Stomach (tissue), 8 donors: ENCODE measurements at regions not wholly inside any gene's neighbourhood (a gene's known extent, or its start where the extent isn't known, plus 50 kb on each side); places are given as distances from the start of the nearest gene placed in this dataset.
A peak's percentile ranks its signal among the peaks of the same experiment; 100 is the strongest.

Experiments used
- DNase-seq, 2 donors: peaks; one replicate each; pipeline versions ENCODE4 v3.0.0 to v3.0.0-alpha.2; 2013 to 2019
- H3K27ac ChIP-seq, 5 donors: fragments of 200-600 bp in 4 of 5; sonication (generic) in 4 of 5; one replicate each; pipeline ENCODE4 v1.5.1; 2013 to 2019; ENCODE audit warnings: mild to moderate bottlenecking in 1 of 5, moderate library complexity in 1 of 5
- H3K27me3 ChIP-seq, 3 donors: fragments of 200-600 bp; sonication (generic); one replicate each; pipeline ENCODE4 v1.5.1; 2017 to 2019; ENCODE audit warnings: mixed run types in 1 of 3
- H3K36me3 ChIP-seq, 4 donors: fragments of 200-600 bp; sonication (generic); 1 replicate in 3 of 4; 2 replicates in 1 of 4; pipeline ENCODE4 v1.5.1; 2016 to 2019
- H3K4me1 ChIP-seq, 4 donors: fragments of 200-600 bp; sonication (generic); one replicate each; pipeline ENCODE4 v1.5.1; 2016 to 2019
- H3K4me3 ChIP-seq, 4 donors: fragments of 200-600 bp; sonication (generic) in 3 of 4; one replicate each; pipeline ENCODE4 v1.5.1; 2016 to 2019; ENCODE audit warnings: mild to moderate bottlenecking in 1 of 4
- H3K9me3 ChIP-seq, 4 donors: fragments of 200-600 bp; sonication (generic); one replicate each; pipeline ENCODE4 v1.5.1; 2016 to 2019
- CTCF ChIP-seq, 7 experiments: fragments of 450-650 bp in 4 of 7; fragments of 200-600 bp in 3 of 7; sonication (generic) in 3 of 7; IDR thresholded peaks; one replicate each; pipeline ENCODE4 v1.5.1; 2016 to 2019; ENCODE audit warnings: antibody characterized with exemption in 7 of 7, control low read depth in 2 of 7, mild to moderate bottlenecking in 1 of 7
- EP300 ChIP-seq: sonication (generic); formaldehyde crosslinking; IDR thresholded peaks from one replicate; pipeline ENCODE4 v1.6.1; 2017; ENCODE audit warnings: antibody characterized with exemption
- POLR2A ChIP-seq, 4 donors: fragments of 450-650 bp; IDR thresholded peaks; one replicate each; pipeline ENCODE4 v1.6.1; 2016; ENCODE audit warnings: antibody characterized with exemption in 4 of 4, control low read depth in 2 of 4, mild to moderate bottlenecking in 1 of 4, moderate library complexity in 1 of 4
- POLR2AphosphoS5 ChIP-seq, 3 donors: sonication (generic); formaldehyde crosslinking; IDR thresholded peaks; one replicate each; pipeline ENCODE4 v1.6.1; 2016; ENCODE audit warnings: antibody characterized with exemption in 3 of 3
- WGBS, 5 donors: extraction: QIAGEN DNeasy Blood & Tissue Kit in 3 of 5; methylation state at CpG; one replicate each; pipeline versions ENCODE4 v1.1.5 to v1.1.7; 2013 to 2018; 5-methylcytosine and 5-hydroxymethylcytosine counted together
- intact Hi-C: fragments of 100-400 bp; cut with DNase I; formaldehyde crosslinking; loops from one replicate; pipeline ENCODE4 v1.15.1; 2023; ENCODE audit warnings: low total_unique reads
- donor health status: healthy with polysubstance abuse.
- donor health status: Bipolar disorder and iron deficiency.
- donor health status: healthy.

- intact Hi-C loops, result no loop called here
- H3K4me3 ChIP-seq, result no peak overlapping the region
- WGBS, 5 donors, result 71 to 77% (median 74%) methylated on average over 9 of the region's 9 CpGs
- peaks cover 0 to 33% (median 0%) of the 10 kb centered on the region in 3 donors for H3K27me3 ChIP-seq
- no peak overlapping the region for H3K27ac ChIP-seq
- H3K36me3 ChIP-seq, result no peaks in the 10 kb centered on the region
- peak in 1 of 2 donors; percentile 62 for DNase-seq
- TF ChIP-seq CTCF (IDR thresholded peaks at IDR 0.05), result no peak
- TF ChIP-seq POLR2AphosphoS5 (IDR thresholded peaks at IDR 0.05), result no peak
- TF ChIP-seq EP300, result no peak
- no peak for TF ChIP-seq POLR2A (IDR thresholded peaks at IDR 0.05)
- no peaks in the 10 kb centered on the region for H3K9me3 ChIP-seq
- H3K4me1 ChIP-seq, result no peaks in the 10 kb centered on the region
Measured at GRCh38 chr2:235265348-235265965, 228.4 kb upstream of the AGAP1 start.

GRCh38 chr2:235267251-235267650, 226.6 kb upstream of the AGAP1 start:
- intact Hi-C loops, result no loop called here

GRCh38 chr2:235268535-235268934, 225.3 kb upstream of the AGAP1 start:
- 45 to 59% (median 53%) methylated on average over 7 of the region's 7 CpGs for WGBS, 5 donors
- TF ChIP-seq EP300 (no peak), POLR2A (IDR thresholded peaks at IDR 0.05) (no peak), POLR2AphosphoS5 (IDR thresholded peaks at IDR 0.05) (no peak), CTCF (IDR thresholded peaks at IDR 0.05) (no peak)
- no peak for DNase-seq
- Histone ChIP-seq H3K9me3 (no peaks in the 10 kb centered on the region), H3K4me1 (no peaks in the 10 kb centered on the region), H3K27ac (no peak overlapping the region), H3K36me3 (no peaks in the 10 kb centered on the region), H3K27me3 (peaks cover 0 to 28% (median 0%) of the 10 kb centered on the region in 3 donors), H3K4me3 (no peak overlapping the region)
- intact Hi-C loops, result no loop called here

More at GRCh38 chr2:235267251-235267650, 226.6 kb upstream of the AGAP1 start:
- no peaks in the 10 kb centered on the region for H3K4me1 ChIP-seq
- no peak overlapping the region for H3K27ac ChIP-seq
- H3K27me3 ChIP-seq, result peaks cover 0 to 31% (median 0%) of the 10 kb centered on the region in 3 donors
- no peak overlapping the region for H3K4me3 ChIP-seq
- DNase-seq, result no peak
- 73 to 87% (median 79%) methylated on average over 3 of the region's 3 CpGs for WGBS, 5 donors
- TF ChIP-seq CTCF (IDR thresholded peaks at IDR 0.05) (no peak), EP300 (no peak), POLR2AphosphoS5 (IDR thresholded peaks at IDR 0.05) (no peak), POLR2A (IDR thresholded peaks at IDR 0.05) (no peak)
- no peaks in the 10 kb centered on the region for H3K9me3 ChIP-seq
- H3K36me3 ChIP-seq, result no peaks in the 10 kb centered on the region

- WGBS, 5 donors, result 75 to 94% (median 79%) methylated on average over 4 of the region's 4 CpGs
- DNase-seq, result no peak
- Histone ChIP-seq H3K36me3 (no peaks in the 10 kb centered on the region), H3K4me3 (no peak overlapping the region), H3K9me3 (no peaks in the 10 kb centered on the region), H3K27ac (no peak overlapping the region), H3K4me1 (no peaks in the 10 kb centered on the region), H3K27me3 (peaks cover 0 to 14% (median 0%) of the 10 kb centered on the region in 3 donors)
- TF ChIP-seq EP300, result no peak
- TF ChIP-seq POLR2AphosphoS5 (IDR thresholded peaks at IDR 0.05), result no peak
- no peak for TF ChIP-seq POLR2A (IDR thresholded peaks at IDR 0.05)
- no peak for TF ChIP-seq CTCF (IDR thresholded peaks at IDR 0.05)
- intact Hi-C loops, result no loop called here
Measured at GRCh38 chr2:235270291-235270690, 223.6 kb upstream of the AGAP1 start.
